ENCODE measurements at regions not wholly inside any gene's neighbourhood (a gene's known extent, or its start where the extent isn't known, plus 50 kb on each side); places are given as distances from the start of the nearest gene placed in this dataset.
A peak's percentile ranks its signal among the peaks of the same experiment; 100 is the strongest.

GRCh38 chr1:221117548-221117951, 238.3 kb downstream of the HLX start:
- TF ChIP-seq CTCF (IDR thresholded peaks at IDR 0.05 in 4 of 5, conservative IDR thresholded peaks at IDR 0.05 in 1 of 5) (no peak), POLR2A (IDR thresholded peaks at IDR 0.05) (peak in 1 of 2 donors; percentile 23)
